CD4-positive, alpha-beta T cell (primary cell): ENCODE measurements at regions not wholly inside any gene's neighbourhood (a gene's known extent, or its start where the extent isn't known, plus 50 kb on each side); places are given as distances from the start of the nearest gene placed in this dataset.

Experiments
- ATAC-seq: fragments of 200-7000 bp; cut with Tn5 transposase; one replicate; pipeline ENCODE4 v1.10.0; 2022; ENCODE audit warnings: mild to moderate bottlenecking; ENCODE audit not compliant: poor library complexity
- CTCF ChIA-PET: fragments of 350-600 bp; sonication (Branson Sonifier 250); formaldehyde crosslinking; loops from one replicate; lab custom pipeline; 2021; ENCODE audit warnings: antibody characterized with exemption, inconsistent platforms; lab: Charles Lee
- POLR2A ChIA-PET: fragments of 350-600 bp; sonication (Branson Sonifier 250); formaldehyde crosslinking; loops from one replicate; lab custom pipeline; 2021; ENCODE audit warnings: antibody characterized with exemption, inconsistent platforms; lab: Charles Lee
- DNase-seq, 14 experiments: peaks; one replicate each; pipeline ENCODE4 v3.0.0-alpha.2; 2013 to 2020; ENCODE audit warnings: mixed read lengths in 2 of 14
- H3K27ac ChIP-seq, 2 donors: one replicate each; pipeline versions ENCODE4 v1.5.1 to v1.7.0; 2013; ENCODE audit warnings: low read length in 2 of 2, low read depth in 1 of 2, mild to moderate bottlenecking in 1 of 2
- H3K27me3 ChIP-seq, 2 experiments: 1 replicate in 1 of 2; 2 replicates in 1 of 2; pipeline versions ENCODE4 v1.6.1 to v1.7.0; 2013; ENCODE audit warnings: low read length in 2 of 2, control low read depth in 1 of 2, mild to moderate bottlenecking in 1 of 2, moderate library complexity in 1 of 2; ENCODE audit not compliant: insufficient read depth in 2 of 2, control insufficient read depth in 1 of 2
- H3K36me3 ChIP-seq: one replicate; pipeline ENCODE4 v1.6.1; 2013; ENCODE audit warnings: low read length, control low read depth; ENCODE audit not compliant: insufficient read depth
- H3K4me1 ChIP-seq: one replicate; pipeline ENCODE4 v1.6.1; 2013; ENCODE audit warnings: low read length, control low read depth; ENCODE audit not compliant: insufficient read depth
- H3K4me3 ChIP-seq: one replicate; pipeline ENCODE4 v1.5.1; 2013; ENCODE audit warnings: mild to moderate bottlenecking, low read length, moderate library complexity
- H3K9me3 ChIP-seq, 2 experiments: 1 replicate in 1 of 2; 2 replicates in 1 of 2; pipeline versions ENCODE4 v1.6.1 to v1.7.0; 2013; ENCODE audit warnings: low read length in 2 of 2, mild to moderate bottlenecking in 2 of 2, control low read depth in 1 of 2, moderate library complexity in 1 of 2; ENCODE audit not compliant: control insufficient read depth in 1 of 2, insufficient read depth in 1 of 2
- H3K27ac Mint-ChIP-seq: one replicate; pipeline ENCODE4 v1.8.0; 2020; ENCODE audit warnings: mixed read lengths
- H3K27me3 Mint-ChIP-seq: one replicate; pipeline ENCODE4 v1.8.0; 2021; ENCODE audit warnings: mixed read lengths
- H3K36me3 Mint-ChIP-seq: one replicate; pipeline ENCODE4 v1.8.0; 2021; ENCODE audit warnings: low read depth, mixed read lengths
- H3K4me1 Mint-ChIP-seq: one replicate; pipeline ENCODE4 v1.8.0; 2021; ENCODE audit warnings: low read depth, mixed read lengths
- H3K4me3 Mint-ChIP-seq: one replicate; pipeline ENCODE4 v1.8.0; 2020; ENCODE audit warnings: mild to moderate bottlenecking, mixed read lengths
- H3K9me3 Mint-ChIP-seq: one replicate; pipeline ENCODE4 v1.8.0; 2020; ENCODE audit warnings: mixed read lengths
- CTCF ChIP-seq: fragments of 200-600 bp; IDR thresholded peaks from one replicate; pipeline ENCODE4 v1.8.0; 2022; ENCODE audit warnings: antibody characterized with exemption, mild to moderate bottlenecking
- intact Hi-C, 2 experiments: fragments of 100-400 bp; cut with DNase I in 1 of 2; cut with micrococcal nuclease in 1 of 2; formaldehyde crosslinking; loops; one replicate each; pipeline versions ENCODE4 v1.15.1 to v1.9.0; 2023 to 2025; cut with DNase I, micrococcal nuclease

DNA sequence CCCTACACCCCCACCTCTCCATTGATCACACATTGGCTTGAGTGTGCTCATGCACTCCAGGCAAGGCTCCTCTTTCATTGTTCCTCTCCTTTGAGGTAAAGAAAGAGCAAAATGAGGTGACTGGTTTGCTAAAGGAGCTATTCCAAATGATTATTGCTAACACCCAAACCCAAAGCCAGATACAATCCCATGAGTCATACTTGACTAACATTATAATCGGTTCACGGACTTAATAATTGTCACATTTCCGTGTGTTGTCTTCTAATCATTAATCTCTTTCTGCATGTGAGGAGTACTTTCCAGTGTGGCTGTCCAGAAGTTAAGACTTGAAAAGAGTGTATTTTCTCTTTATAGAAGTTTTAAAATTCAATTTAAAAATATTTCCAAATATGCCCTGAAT is 174.3 kb upstream of the SFRP2 start:
- Mint-ChIP-seq H3K27me3 (no peaks in the 10 kb centered on the region), H3K27ac (no peak overlapping the region), H3K4me3 (no peak overlapping the region), H3K9me3 (peaks cover 2% of the 10 kb centered on the region), H3K36me3 (no peaks in the 10 kb centered on the region), H3K4me1 (no peaks in the 10 kb centered on the region)
- TF ChIP-seq CTCF, result no peak
- Histone ChIP-seq H3K36me3 (no peaks in the 10 kb centered on the region), H3K27me3 (no peaks in the 10 kb centered on the region), H3K9me3 (no peaks in the 10 kb centered on the region), H3K4me1 (peaks cover 3% of the 10 kb centered on the region), H3K27ac (no peak overlapping the region), H3K4me3 (no peak overlapping the region)
- no peak for ATAC-seq
- no peak for DNase-seq
- ChIA-PET CTCF (no interaction called here), POLR2A (no interaction called here)
- intact Hi-C loops, result no loop called here

DNA sequence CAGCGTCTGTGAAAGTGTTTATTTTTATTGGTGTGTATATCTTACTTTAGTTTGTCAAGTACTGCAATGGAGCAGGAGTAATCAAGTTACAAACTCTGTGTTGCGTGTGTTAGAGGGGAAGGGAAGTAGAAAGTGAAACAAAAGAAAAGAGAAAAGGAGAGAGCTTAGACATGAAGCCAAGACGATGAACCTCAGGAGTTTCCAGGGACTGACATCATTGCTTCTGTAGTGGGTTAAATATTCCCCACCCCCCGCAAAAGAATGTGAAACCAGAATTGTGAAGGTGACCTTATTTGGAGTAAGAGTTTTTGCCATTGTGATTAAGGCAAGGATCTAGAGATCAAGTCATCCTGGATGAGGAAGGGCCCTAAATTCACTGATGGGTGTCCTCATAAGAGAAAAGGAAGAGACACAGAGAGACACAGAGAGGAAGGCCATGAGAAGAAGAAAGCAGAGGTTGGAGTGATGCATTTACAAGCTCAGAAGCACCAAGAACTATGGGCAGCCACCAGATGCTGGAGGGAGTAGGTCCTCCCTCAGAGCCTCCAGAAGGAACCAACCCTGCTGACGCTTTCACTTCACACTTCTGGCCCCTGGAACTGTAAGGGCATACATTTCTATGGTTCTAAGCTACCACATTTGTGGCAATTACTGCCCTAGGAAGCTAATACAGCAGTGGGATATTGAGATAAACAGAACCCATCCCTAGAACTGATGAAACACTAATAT is 173.6 kb upstream of the SFRP2 start:
- Mint-ChIP-seq H3K4me3 (no peak overlapping the region), H3K9me3 (peaks cover 2% of the 10 kb centered on the region)
- ATAC-seq, result no peak

GRCh38 chr4:153955327-153955726 is 166.4 kb upstream of the SFRP2 start:
- intact Hi-C loops, result no loop called here
- CTCF ChIA-PET, result no interaction called here
- POLR2A ChIA-PET, result no interaction called here

More for the DNA sequence above, 173.6 kb upstream of the SFRP2 start:
- Histone ChIP-seq H3K27me3 (no peaks in the 10 kb centered on the region), H3K9me3 (no peaks in the 10 kb centered on the region), H3K36me3 (no peaks in the 10 kb centered on the region), H3K4me3 (no peak overlapping the region), H3K27ac (no peak overlapping the region), H3K4me1 (peaks cover 3% of the 10 kb centered on the region)
- peak in 2 of 14 experiments; percentile 19 to 31 for DNase-seq
- H3K36me3 Mint-ChIP-seq, result no peaks in the 10 kb centered on the region
- intact Hi-C loops, result no loop called here
- no peaks in the 10 kb centered on the region for H3K4me1 Mint-ChIP-seq
- H3K27me3 Mint-ChIP-seq, result no peaks in the 10 kb centered on the region
- no peak overlapping the region for H3K27ac Mint-ChIP-seq
- POLR2A ChIA-PET, result no interaction called here
- CTCF ChIA-PET, result no interaction called here
- TF ChIP-seq CTCF, result no peak

More at GRCh38 chr4:153955327-153955726, 166.4 kb upstream of the SFRP2 start:
- DNase-seq (no peak), ATAC-seq (no peak)
- H3K9me3 ChIP-seq, result no peaks in the 10 kb centered on the region
- no peak overlapping the region for H3K4me3 ChIP-seq
- H3K27me3 Mint-ChIP-seq, result no peaks in the 10 kb centered on the region
- H3K4me1 Mint-ChIP-seq, result peaks cover 4% of the 10 kb centered on the region
- no peaks in the 10 kb centered on the region for H3K36me3 Mint-ChIP-seq
- no peak overlapping the region for H3K27ac Mint-ChIP-seq
- H3K4me1 ChIP-seq, result peaks cover 4% of the 10 kb centered on the region
- no peak for TF ChIP-seq CTCF
- no peaks in the 10 kb centered on the region for H3K36me3 ChIP-seq
- no peak overlapping the region for H3K27ac ChIP-seq
- no peaks in the 10 kb centered on the region for H3K27me3 ChIP-seq
- H3K9me3 Mint-ChIP-seq, result peaks cover 2% of the 10 kb centered on the region
- no peak overlapping the region for H3K4me3 Mint-ChIP-seq
